ENCODE measurements at regions not wholly inside any gene's neighbourhood (a gene's known extent, or its start where the extent isn't known, plus 50 kb on each side); places are given as distances from the start of the nearest gene placed in this dataset.
"Not testable (repeated sequence)": the region's sequence is repeated elsewhere in the genome, so short reads cannot be mapped to it uniquely, and the experiment has no call there.

- BruUV-seq (replicated peaks); H3K4me3 Mint-ChIP-seq (ENCODE audit: low read depth, unreplicated experiment); H3K36me3 Mint-ChIP-seq (ENCODE audit: insufficient read depth, unreplicated experiment); H3K9me3 Mint-ChIP-seq (ENCODE audit: low read depth, unreplicated experiment); H3K27ac Mint-ChIP-seq (ENCODE audit: unreplicated experiment); CTCF ChIA-PET: not testable (repeated sequence)
- peaks cover 15% of the 10 kb centered on the region for H3K4me1 Mint-ChIP-seq (ENCODE audit: low read depth, unreplicated experiment)
- intact Hi-C loops (cut with micrococcal nuclease; ENCODE audit: unreplicated experiment) = loop anchor here (1.0 kb wide), 1 partner anchor 154 kb away; no protein-coding TSS in a partner anchor
- DNase-seq = peak; percentile 40
- peaks cover 58% of the 10 kb centered on the region for H3K27me3 Mint-ChIP-seq (ENCODE audit: unreplicated experiment)
- peak; percentile 73 for TF ChIP-seq CTCF (IDR thresholded peaks at IDR 0.05; ENCODE audit: unreplicated experiment)
Measured at GRCh38 chr11:3454844-3455243, 75.9 kb upstream of the ZNF195 start.

GRCh38 chr11:3453596-3454256, 74.8 kb upstream of the ZNF195 start:
- H3K4me3 Mint-ChIP-seq (ENCODE audit: low read depth, unreplicated experiment); H3K27ac Mint-ChIP-seq (ENCODE audit: unreplicated experiment); H3K36me3 Mint-ChIP-seq (ENCODE audit: insufficient read depth, unreplicated experiment); BruUV-seq (replicated peaks); H3K9me3 Mint-ChIP-seq (ENCODE audit: low read depth, unreplicated experiment); CTCF ChIA-PET; DNase-seq: not testable (repeated sequence)
- peaks cover 15% of the 10 kb centered on the region for H3K4me1 Mint-ChIP-seq (ENCODE audit: low read depth, unreplicated experiment)
- H3K27me3 Mint-ChIP-seq (ENCODE audit: unreplicated experiment) = peaks cover 52% of the 10 kb centered on the region
- intact Hi-C loops (cut with micrococcal nuclease; ENCODE audit: unreplicated experiment) = loop anchor here (1.0 kb wide), 1 partner anchor 156 kb away; no protein-coding TSS in a partner anchor

- H3K9me3 Mint-ChIP-seq (ENCODE audit: low read depth, unreplicated experiment); CTCF ChIA-PET; H3K27ac Mint-ChIP-seq (ENCODE audit: unreplicated experiment); intact Hi-C loops (cut with micrococcal nuclease; ENCODE audit: unreplicated experiment); BruUV-seq (replicated peaks); H3K36me3 Mint-ChIP-seq (ENCODE audit: insufficient read depth, unreplicated experiment); H3K4me3 Mint-ChIP-seq (ENCODE audit: low read depth, unreplicated experiment); DNase-seq: not testable (repeated sequence)
- Mint-ChIP-seq H3K27me3 (ENCODE audit: unreplicated experiment) (peaks cover 47% of the 10 kb centered on the region), H3K4me1 (ENCODE audit: low read depth, unreplicated experiment) (peaks cover 10% of the 10 kb centered on the region)
Measured at GRCh38 chr11:3450822-3451221, 71.9 kb upstream of the ZNF195 start.

GRCh38 chr11:3445535-3445934, 66.6 kb upstream of the ZNF195 start:
- DNase-seq; H3K4me3 Mint-ChIP-seq (ENCODE audit: low read depth, unreplicated experiment); CTCF ChIA-PET; BruUV-seq (replicated peaks); H3K36me3 Mint-ChIP-seq (ENCODE audit: insufficient read depth, unreplicated experiment); H3K27ac Mint-ChIP-seq (ENCODE audit: unreplicated experiment); intact Hi-C loops (cut with micrococcal nuclease; ENCODE audit: unreplicated experiment); H3K4me1 Mint-ChIP-seq (ENCODE audit: low read depth, unreplicated experiment); H3K9me3 Mint-ChIP-seq (ENCODE audit: low read depth, unreplicated experiment): not testable (repeated sequence)
- peaks cover 60% of the 10 kb centered on the region for H3K27me3 Mint-ChIP-seq (ENCODE audit: unreplicated experiment)

GRCh38 chr11:3444420-3444744, 65.4 kb upstream of the ZNF195 start:
- H3K36me3 Mint-ChIP-seq (ENCODE audit: insufficient read depth, unreplicated experiment); H3K27ac Mint-ChIP-seq (ENCODE audit: unreplicated experiment); H3K4me1 Mint-ChIP-seq (ENCODE audit: low read depth, unreplicated experiment); H3K4me3 Mint-ChIP-seq (ENCODE audit: low read depth, unreplicated experiment); BruUV-seq (replicated peaks); intact Hi-C loops (cut with micrococcal nuclease; ENCODE audit: unreplicated experiment); H3K9me3 Mint-ChIP-seq (ENCODE audit: low read depth, unreplicated experiment); DNase-seq; CTCF ChIA-PET: not testable (repeated sequence)
- H3K27me3 Mint-ChIP-seq (ENCODE audit: unreplicated experiment) = peaks cover 71% of the 10 kb centered on the region

GRCh38 chr11:3443700-3444419, 64.9 kb upstream of the ZNF195 start:
- CTCF ChIA-PET; H3K4me3 Mint-ChIP-seq (ENCODE audit: low read depth, unreplicated experiment); DNase-seq; H3K4me1 Mint-ChIP-seq (ENCODE audit: low read depth, unreplicated experiment); H3K27ac Mint-ChIP-seq (ENCODE audit: unreplicated experiment); H3K36me3 Mint-ChIP-seq (ENCODE audit: insufficient read depth, unreplicated experiment); intact Hi-C loops (cut with micrococcal nuclease; ENCODE audit: unreplicated experiment); BruUV-seq (replicated peaks); H3K9me3 Mint-ChIP-seq (ENCODE audit: low read depth, unreplicated experiment): not testable (repeated sequence)
- peaks cover 76% of the 10 kb centered on the region for H3K27me3 Mint-ChIP-seq (ENCODE audit: unreplicated experiment)

GRCh38 chr11:3437441-3437840, 58.5 kb upstream of the ZNF195 start:
- DNase-seq; intact Hi-C loops (cut with micrococcal nuclease; ENCODE audit: unreplicated experiment); H3K27ac Mint-ChIP-seq (ENCODE audit: unreplicated experiment); H3K36me3 Mint-ChIP-seq (ENCODE audit: insufficient read depth, unreplicated experiment); BruUV-seq (replicated peaks); CTCF ChIA-PET; H3K4me1 Mint-ChIP-seq (ENCODE audit: low read depth, unreplicated experiment); H3K9me3 Mint-ChIP-seq (ENCODE audit: low read depth, unreplicated experiment); H3K4me3 Mint-ChIP-seq (ENCODE audit: low read depth, unreplicated experiment): not testable (repeated sequence)
- peaks cover 52% of the 10 kb centered on the region for H3K27me3 Mint-ChIP-seq (ENCODE audit: unreplicated experiment)
